GDM1 (cell line): ENCODE measurements at regions not wholly inside any gene's neighbourhood (a gene's known extent, or its start where the extent isn't known, plus 50 kb on each side); places are given as distances from the start of the nearest gene placed in this dataset.
A peak's percentile ranks its signal among the peaks of the same experiment; 100 is the strongest.
"Not testable (repeated sequence)": the region's sequence is repeated elsewhere in the genome, so short reads cannot be mapped to it uniquely, and the experiment has no call there.

Experiments used
- DNase-seq: peaks from one replicate; lab custom pipeline; 2025; lab: John Stamatoyannopoulos, UW

DNA sequence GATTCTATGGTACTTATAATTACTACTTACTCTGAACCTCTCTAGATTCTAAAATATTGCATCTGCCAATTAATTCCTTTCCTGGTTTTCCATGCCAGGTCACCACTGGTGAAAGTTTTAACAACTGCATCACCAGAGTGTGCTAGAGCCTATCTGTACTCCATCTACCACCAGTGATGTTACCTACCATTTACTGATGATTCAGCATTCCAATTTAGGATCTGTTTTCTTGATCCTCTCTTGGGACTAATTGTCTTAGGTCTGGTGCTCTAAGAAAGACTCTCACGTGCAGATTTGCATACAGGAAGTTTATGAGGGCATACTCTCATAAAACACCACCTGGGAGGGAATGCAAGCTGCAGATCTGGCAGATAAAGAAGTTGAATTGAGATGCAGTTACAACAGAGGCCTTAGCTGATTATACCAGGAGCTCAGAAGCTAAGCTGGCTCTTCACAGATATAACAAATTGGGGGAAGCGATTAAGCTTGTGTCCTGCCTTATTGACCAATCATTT lies 347.6 kb upstream of the VRK2 start:
- no peak for DNase-seq

DNA sequence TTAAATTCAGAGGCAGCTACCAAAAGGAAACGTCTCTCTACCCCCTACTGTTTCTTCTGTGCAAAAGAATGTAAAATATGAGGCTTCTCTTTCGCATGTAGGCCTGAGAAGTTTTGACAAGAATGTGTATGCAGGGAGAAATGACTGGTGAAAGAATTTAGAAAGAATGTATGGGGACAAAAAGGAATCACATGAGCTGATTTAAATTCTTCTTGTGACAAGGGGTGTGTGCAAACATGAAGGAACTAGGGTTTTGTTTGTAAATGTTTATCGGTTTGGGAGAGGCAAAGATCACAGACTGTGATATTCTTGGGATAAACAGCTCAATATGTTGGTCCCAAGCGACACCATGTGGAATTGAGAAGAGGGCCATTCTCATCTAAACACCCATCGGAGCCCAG lies 345.2 kb upstream of the VRK2 start:
- no peak for DNase-seq

DNA sequence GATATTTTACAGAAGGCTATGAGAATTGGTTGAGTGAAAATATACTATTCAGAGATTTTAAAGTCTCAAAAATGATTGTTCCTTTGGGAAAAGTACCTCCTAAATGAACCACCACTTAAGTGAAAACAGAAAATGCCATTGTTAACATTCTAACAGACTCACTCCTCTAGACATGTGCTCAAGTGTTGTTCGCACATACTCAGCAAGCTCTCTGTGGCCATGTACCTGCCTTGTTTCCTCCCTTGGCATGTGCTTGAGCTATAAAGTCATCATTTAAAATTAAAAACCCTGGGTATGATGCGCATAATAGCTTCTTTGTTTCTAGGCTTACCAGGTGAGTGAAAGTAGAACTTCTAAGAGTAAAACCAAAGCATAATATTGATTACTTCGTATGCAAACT lies 343.2 kb upstream of the VRK2 start:
- no peak for DNase-seq

DNA sequence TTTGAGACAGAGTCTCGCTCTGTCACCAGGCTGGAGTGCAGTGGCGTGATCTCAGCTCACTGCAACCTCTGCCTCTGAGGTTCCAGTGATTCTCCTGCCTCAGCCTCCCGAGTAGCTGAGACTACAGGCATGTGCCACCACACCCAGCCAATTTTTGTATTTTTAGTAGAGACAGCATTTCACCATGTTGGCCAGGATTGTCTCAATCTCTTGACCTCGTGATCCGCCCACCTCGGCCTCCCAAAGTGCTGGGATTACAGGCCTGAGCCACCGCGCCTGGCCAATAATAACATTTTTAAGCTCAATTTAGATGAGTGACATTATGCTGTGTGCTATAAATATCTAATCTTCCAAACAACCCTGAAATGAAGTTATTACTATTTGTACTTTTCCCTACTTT lies 338.8 kb upstream of the VRK2 start:
- DNase-seq, result not testable (repeated sequence)

DNA sequence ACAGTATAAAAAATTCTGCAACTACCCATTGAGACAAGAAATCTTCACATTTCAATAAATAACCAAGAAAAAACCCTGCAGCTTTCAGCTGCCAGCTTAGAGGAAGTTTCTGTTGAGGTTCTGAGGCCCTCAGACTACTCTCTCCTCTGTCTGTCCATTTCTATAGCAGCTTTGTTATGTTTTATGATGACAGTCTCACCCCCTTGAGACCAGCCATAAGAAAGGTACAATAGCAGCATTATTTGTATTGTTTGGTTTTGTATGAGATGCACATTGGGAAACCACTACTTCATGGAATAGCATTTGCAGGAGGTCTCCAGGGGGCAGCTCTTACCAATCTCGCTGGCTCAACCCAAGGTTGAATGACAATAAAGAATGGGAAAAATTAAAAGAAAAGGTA lies 334.6 kb upstream of the VRK2 start:
- DNase-seq, result no peak

DNA sequence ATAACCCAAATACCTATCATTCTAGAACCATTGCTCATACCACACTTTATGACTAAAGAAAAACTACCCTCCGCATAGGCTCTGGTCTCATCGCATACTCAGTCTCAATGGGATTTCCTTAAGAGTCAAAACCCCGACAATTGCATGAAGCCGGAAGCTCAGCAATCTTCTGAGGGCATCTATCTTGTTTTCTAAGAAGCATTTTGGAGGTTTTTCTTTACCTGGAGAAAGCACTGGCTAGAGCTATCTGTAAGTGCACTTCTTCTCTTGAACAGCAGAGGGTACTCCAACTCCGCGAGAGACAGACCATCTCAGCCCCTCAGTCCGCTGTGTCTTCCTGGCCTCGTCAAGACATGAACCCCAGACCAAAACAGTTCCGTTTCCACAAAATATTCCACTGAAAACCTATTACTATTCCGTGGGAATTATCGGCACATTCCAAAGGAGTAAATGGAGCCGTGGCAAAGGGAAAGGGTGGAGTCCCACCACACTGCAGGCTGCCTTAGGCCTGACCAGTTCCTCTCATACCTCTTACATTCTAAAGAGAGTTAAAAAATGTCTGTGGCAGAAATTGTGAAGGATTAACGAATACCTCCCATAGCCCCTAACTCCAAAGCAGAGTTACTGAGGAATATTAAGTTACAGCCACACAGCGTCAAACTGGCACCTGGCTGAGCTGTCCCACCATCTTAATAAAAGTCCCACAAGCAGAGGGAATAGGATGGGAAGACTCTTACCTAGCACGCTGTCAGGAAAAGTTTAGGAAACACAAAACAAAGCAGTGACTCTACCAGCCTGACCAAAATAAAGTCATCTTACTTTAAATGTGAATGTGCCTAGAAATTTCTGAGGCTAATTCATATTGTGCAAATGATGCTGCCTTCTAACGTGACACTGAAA lies 325.6 kb upstream of the VRK2 start:
- DNase-seq, result peak; percentile 35

DNA sequence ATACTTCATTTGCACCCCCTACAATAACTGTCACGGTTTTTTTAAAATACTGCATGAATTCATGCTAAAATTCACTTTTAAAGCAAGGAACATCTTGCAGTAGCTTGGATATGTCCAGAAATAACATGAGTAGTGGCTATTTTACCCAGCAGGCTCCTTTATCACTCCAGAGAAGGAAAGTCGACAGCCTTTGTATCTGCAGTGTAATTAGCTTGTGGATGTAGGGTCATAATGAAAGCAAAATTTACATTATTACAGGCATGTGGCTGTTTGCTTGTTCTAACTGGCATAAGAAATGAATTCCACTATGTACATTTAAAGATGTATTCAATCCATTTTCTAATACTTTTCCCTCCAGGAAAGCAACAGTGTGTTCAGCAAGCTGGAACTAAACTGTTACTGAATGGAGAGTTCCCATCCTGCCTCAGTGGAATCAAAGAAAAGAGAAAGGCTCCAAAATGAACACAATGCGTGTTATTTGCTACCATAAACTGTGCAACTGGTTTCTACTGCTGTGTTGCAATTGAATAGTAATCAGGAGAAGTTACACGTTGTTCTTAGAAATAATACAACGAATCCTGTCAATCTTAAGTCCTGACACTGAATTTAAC lies 321.2 kb upstream of the VRK2 start:
- no peak for DNase-seq

DNA sequence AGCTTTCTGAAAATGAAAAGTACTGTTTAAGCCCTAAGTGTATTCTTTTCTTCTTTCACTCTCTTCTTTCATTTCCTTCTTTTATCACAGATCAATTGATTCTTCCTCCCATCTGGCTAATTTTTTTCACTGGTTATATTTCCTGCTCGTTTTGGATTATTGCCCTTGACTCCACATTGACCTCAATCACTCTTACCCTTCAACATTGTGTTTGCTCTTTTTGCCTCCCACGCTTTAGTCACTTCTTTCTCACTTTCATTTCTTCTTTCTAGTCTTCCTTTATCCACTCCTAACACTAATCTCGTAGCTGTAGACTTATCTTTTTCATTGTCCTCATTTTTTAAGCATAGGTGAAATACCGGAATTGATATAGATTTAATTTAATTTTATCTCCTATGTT lies 320.3 kb upstream of the VRK2 start:
- DNase-seq, result no peak

DNA sequence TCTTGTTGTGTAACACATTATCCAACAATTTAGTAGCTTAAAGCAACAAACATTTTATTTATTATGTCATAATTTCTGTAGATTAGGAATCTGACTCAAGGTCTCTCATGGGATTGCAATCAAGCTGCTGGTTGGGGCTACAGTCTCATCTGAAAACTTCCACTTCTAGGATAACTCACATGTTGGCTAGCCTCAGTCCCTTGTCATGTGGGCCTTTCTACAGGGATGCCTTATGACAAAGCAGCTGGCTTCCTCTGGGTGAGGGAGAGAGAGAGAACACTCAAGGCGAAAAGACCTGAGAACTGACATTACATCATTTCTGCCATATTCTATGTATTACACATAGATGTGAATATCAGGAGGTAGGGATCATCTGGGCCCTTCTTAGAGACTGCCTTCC lies 317.9 kb upstream of the VRK2 start:
- no peak for DNase-seq

DNA sequence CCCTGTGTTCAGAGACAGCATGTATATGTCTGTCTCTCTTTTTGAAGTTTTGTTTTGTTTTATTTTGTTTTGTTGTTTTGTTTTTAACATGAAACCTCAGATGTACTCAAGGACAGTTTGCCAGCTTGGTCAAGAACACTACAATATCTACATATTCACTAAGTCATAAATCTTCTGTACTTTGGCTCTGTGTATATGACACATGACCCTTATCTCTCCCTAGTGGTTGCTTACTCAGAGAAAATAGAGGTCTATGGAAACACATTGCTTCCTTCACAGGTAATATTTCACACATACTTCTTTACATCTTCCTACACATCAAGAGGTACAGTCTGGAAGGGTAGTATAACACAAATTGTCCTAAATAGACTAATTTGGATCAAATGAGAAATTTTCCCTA lies 312.6 kb upstream of the VRK2 start:
- DNase-seq, result no peak

DNA sequence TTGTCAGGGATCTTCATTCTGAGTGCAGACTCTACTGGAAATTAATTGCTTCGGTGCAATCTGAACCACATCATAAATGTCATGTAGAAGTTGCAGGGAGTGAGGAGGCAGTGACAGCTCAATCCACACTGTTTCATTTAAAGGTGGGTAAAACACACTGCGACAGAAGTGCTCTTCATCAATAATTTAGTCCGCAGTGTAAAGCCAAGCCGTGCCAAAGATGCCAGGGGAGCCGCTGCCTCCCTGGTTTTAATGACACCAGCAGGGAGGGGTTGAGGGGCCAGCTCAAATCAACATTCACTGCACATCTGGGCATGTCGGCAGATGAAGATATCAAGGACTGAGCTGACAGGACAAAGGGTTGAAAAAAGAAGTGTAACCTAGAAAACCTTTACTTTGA lies 305.7 kb upstream of the VRK2 start:
- no peak for DNase-seq

DNA sequence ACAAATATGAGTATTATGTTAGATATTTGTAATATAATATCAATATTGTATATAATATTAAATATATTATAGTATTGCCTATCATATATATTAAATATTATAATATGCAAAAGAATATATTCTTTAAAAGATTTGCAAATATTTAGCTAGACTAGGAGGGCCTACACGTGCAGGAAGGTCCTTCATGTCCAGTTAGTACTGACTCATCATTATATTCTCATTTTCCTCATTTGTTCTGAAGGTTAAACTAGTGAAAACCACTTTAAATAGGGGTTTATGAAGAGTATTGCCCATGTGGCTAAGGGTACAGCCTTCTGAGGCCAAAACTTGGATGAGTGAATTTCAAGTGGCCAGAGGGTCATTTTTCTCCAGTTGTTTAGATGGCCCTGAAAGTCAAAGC lies 293.0 kb upstream of the VRK2 start:
- DNase-seq, result no peak

DNA sequence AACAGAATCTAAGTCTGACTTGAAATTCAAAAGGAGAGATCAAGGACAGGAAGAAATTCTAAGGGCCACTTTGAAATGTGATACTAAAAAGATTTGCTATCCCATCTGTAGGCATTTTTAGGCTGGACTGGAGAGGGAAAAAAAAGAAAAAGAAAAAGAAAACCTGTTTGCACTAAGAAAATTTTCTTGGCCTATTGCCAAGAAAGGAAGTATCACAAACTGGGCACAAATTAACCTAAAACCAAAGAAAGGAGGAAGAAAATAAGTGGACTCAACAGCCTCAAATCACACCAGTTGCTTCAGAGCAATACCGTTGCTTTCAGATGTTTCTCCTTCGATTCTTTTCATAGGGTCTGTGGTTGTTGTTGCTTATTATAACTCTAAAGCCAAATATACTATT lies 287.9 kb upstream of the VRK2 start:
- no peak for DNase-seq

DNA sequence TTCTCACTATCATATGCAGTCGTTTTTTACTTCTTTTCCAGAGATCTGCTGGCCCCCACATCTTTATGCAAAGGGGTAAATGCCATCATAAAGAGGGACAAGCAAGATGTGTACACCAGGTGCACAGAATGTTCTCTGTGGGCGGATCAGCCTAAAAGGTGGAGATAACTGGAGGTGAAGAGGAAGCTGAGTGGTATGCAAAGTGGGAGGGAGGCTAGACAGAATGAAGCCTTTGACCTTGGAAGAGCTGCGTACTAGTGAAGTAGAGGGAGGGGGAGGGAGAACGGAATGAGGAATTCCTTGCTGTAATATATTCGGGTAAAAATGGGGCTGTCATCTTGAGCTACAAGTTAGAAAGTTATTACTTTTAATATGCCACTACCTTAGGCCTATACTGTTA lies 287.5 kb upstream of the VRK2 start:
- no peak for DNase-seq

DNA sequence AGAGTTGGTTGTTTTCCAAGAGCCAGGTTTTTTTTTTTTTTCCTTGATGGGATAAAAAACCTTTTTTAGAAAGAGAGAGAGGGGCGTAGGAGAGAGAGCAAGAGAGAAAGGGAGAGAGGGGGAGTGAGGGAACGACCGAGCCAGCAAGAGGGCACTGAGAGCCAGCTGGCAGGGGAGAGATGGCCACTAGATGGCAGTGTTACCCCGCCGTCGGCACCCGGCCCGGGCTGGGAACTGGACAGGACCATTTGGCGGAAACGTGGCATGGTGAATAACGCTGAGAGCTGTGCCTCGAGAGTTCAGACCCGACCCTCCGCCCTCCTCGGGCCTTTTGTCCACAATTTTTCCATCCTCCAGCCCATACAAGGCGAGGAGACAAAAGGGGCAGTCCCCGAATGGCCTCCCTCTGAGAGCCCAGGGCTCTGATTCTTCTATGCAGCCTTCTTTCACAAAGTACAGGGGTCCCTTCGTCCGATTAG lies 286.7 kb upstream of the VRK2 start:
- peak; percentile 61 for DNase-seq

DNA sequence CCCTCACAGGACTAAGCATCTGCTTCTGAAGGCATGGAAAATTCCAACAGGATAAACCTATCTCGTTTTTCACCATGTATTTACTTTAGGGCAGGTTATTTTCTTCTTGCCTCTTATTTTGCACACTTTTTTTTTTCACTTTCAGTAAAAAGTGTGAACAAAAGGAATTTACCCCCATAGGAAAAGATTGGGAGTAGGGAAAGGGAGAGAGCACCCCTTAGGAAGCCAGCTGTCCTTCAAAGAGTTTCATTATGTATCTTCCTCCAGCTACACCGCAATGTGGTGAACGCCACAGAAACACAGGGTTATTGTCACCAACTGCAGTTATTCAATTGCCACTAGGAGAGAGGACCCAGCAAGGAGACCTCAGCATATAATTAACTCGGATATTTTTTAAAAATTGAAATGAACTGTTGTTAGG lies 286.2 kb upstream of the VRK2 start:
- no peak for DNase-seq

DNA sequence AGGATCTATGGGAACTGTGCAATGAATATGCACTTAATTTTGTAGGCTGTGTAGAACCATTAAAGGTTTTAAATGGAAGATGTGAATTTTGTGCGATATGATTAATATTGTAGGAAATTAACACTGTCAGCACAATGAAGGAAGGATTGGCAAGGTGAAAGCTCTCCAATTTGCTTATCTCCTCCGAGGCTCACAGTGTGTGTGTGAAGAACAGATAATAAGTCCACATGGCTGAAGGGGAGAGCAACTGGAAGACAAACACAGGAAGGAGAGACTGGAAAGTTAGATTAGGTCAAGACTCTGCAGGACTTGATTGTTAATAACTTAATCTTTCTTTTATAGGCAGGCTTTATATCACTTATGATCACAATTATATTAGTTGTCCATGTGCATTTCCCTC lies 269.7 kb upstream of the VRK2 start:
- no peak for DNase-seq

DNA sequence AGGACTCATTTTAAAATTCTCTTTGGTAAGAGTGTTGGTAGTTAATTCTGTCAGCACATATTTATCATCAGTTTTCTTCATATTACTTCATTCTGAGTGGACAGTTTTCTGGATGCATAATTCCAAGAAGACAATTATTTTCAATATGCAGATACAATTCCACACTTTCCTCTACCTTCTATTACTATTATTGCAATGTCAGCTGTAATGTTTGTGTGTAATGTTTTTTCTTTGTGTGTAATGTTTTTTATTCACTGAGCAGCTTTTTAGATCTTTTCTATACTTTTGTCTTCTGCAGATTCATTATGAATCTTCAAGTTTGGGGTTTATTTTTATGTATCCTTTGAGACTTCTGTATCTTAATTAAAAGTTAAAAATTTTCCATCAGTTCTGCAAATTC lies 264.0 kb upstream of the VRK2 start:
- DNase-seq, result no peak

DNA sequence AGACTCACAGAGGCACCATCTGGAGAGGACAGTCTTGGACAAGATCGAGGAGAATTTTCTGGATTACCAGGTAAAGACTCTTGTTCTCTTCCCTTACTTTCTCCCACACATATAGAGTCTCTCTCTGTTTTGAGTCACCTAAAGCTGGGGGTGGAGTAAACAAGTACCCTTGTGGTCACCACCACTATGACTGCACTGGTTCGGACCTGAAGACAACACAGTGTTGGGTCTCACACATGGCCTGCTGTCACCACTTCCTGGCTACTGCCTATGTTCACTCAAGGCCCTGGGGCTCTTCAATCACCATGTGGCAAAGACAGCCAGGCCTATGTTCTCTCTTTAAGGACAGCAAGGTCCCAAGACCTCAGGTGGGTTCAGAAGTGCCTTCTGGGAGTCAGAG lies 253.3 kb upstream of the VRK2 start:
- DNase-seq, result no peak

DNA sequence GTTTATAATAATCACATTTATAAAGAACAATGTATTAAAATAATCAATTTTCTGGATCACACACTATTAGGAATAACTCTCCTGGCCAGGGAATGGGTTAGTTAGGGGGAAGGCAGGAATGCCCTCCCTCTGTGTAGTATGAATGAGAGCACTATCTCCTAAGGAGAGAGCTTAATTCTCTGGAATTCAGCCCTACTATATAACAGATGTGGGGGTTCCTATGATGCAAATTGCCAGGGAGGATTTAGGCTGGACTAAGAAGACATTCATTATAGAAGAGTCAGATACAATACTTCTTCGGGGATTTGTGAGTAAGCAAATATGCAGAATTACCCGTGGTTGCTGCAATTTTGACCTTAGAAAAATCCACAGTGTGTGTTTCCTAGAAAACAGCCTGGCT lies 250.1 kb upstream of the VRK2 start:
- DNase-seq, result no peak

DNA sequence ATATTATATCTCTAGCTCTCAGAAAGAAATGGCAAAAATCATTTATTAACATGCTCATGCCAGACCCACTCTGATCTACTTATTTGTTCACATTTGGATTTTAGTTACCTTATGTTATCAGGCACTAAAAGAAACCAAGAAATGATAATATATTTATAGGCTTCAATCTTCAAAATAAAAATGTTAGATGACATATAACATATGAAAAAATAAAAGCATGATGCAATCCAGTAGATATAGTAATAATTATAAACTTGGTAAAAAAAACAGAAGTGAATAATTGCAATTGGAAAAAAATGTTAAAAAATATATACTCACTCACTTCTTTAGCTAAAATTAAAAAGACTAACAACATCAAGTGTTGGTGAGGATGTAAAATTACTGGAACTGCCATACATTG lies 248.3 kb upstream of the VRK2 start:
- no peak for DNase-seq

DNA sequence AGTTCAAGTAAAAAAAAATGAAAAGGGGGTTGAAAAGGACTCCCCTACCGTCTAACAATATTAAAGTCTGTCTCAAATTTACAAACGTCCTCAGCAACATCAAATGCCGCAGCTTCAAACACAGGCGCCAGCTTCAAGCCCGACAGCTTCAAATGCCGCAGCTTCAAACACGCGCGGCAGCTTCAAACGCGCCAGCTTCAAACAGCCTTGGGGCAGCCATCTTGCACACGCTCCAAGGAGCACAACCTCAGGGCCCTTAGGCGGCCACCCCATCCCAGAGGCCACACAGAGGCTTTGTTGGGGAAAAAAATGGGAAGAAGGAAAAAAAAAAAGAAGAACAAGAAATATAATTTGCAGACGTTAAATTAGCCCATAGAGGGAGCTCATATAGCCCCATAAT lies 244.4 kb upstream of the VRK2 start:
- no peak for DNase-seq

DNA sequence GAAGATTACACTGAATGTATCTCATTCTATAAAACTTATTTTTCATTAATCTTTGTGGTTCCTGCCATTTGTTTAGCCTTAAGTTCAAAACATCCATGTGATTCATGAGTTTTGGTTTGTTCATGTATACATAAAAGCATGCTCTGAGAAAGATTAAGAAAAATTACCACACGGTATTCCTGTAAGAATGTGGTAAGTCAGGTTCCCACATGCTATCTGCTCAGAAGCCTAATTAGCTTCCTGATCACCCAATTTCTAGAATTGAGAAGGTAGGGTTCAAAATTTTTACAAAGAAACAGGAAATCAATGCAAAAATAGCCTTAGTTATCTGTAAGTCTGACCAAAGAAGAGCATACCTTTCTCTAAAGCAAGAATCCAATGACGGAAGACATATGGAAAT lies 241.6 kb upstream of the VRK2 start:
- no peak for DNase-seq
